ENCODE measurements at regions not wholly inside any gene's neighbourhood (a gene's known extent, or its start where the extent isn't known, plus 50 kb on each side); places are given as distances from the start of the nearest gene placed in this dataset.

GRCh38 chr6:97645757-97646156 lies 362.7 kb upstream of the MMS22L start:
- no peaks in the 10 kb centered on the region for H3K9me3 Mint-ChIP-seq
- POLR2A ChIA-PET = no interaction called here
- H3K4me1 Mint-ChIP-seq = no peaks in the 10 kb centered on the region
- H3K27me3 Mint-ChIP-seq = no peaks in the 10 kb centered on the region
- H3K4me3 Mint-ChIP-seq = no peak overlapping the region
- H3K36me3 Mint-ChIP-seq (ENCODE audit: low read depth) = no peaks in the 10 kb centered on the region
- no peak for DNase-seq
- CTCF ChIA-PET = no interaction called here
- H3K27ac Mint-ChIP-seq = no peak overlapping the region

GRCh38 chr6:97653076-97653475 lies 370.1 kb upstream of the MMS22L start:
- POLR2A ChIA-PET = no interaction called here
- Mint-ChIP-seq H3K4me1 (no peaks in the 10 kb centered on the region), H3K4me3 (no peak overlapping the region), H3K27me3 (no peaks in the 10 kb centered on the region), H3K9me3 (no peaks in the 10 kb centered on the region), H3K36me3 (ENCODE audit: low read depth) (no peaks in the 10 kb centered on the region), H3K27ac (no peak overlapping the region)
- DNase-seq = no peak
- CTCF ChIA-PET = no interaction called here

- CTCF ChIA-PET = no interaction called here
- Mint-ChIP-seq H3K36me3 (ENCODE audit: low read depth) (no peaks in the 10 kb centered on the region), H3K9me3 (no peaks in the 10 kb centered on the region), H3K27me3 (no peaks in the 10 kb centered on the region), H3K27ac (no peak overlapping the region), H3K4me3 (no peak overlapping the region), H3K4me1 (no peaks in the 10 kb centered on the region)
- POLR2A ChIA-PET = no interaction called here
- DNase-seq = no peak
Measured at GRCh38 chr6:97653517-97653916, 370.5 kb upstream of the MMS22L start.

GRCh38 chr6:97654674-97655073 lies 371.7 kb upstream of the MMS22L start:
- CTCF ChIA-PET = no interaction called here
- no peaks in the 10 kb centered on the region for H3K4me1 Mint-ChIP-seq
- H3K4me3 Mint-ChIP-seq = no peak overlapping the region
- H3K9me3 Mint-ChIP-seq = no peaks in the 10 kb centered on the region
- DNase-seq = no peak
- no peaks in the 10 kb centered on the region for H3K36me3 Mint-ChIP-seq (ENCODE audit: low read depth)
- no peaks in the 10 kb centered on the region for H3K27me3 Mint-ChIP-seq
- POLR2A ChIA-PET = no interaction called here
- no peak overlapping the region for H3K27ac Mint-ChIP-seq

- ChIA-PET CTCF (no interaction called here), POLR2A (no interaction called here)
- Mint-ChIP-seq H3K36me3 (ENCODE audit: low read depth) (no peaks in the 10 kb centered on the region), H3K9me3 (no peaks in the 10 kb centered on the region), H3K4me3 (no peak overlapping the region), H3K27ac (no peak overlapping the region), H3K4me1 (no peaks in the 10 kb centered on the region), H3K27me3 (no peaks in the 10 kb centered on the region)
- no peak for DNase-seq
Measured at GRCh38 chr6:97656236-97656635, 373.2 kb upstream of the MMS22L start.

- Mint-ChIP-seq H3K27ac (no peak overlapping the region), H3K4me1 (no peaks in the 10 kb centered on the region), H3K27me3 (no peaks in the 10 kb centered on the region), H3K4me3 (no peak overlapping the region), H3K9me3 (no peaks in the 10 kb centered on the region), H3K36me3 (ENCODE audit: low read depth) (no peaks in the 10 kb centered on the region)
- ChIA-PET CTCF (no interaction called here), POLR2A (no interaction called here)
- no peak for DNase-seq
Measured at GRCh38 chr6:97656706-97657350, 373.8 kb upstream of the MMS22L start.

GRCh38 chr6:97658090-97658489 lies 375.1 kb upstream of the MMS22L start:
- H3K36me3 Mint-ChIP-seq (ENCODE audit: low read depth) = no peaks in the 10 kb centered on the region
- CTCF ChIA-PET = no interaction called here

GRCh38 chr6:97663252-97663651 lies 380.2 kb upstream of the MMS22L start:
- H3K4me3 Mint-ChIP-seq = no peak overlapping the region

More at GRCh38 chr6:97658090-97658489, 375.1 kb upstream of the MMS22L start:
- Mint-ChIP-seq H3K27me3 (no peaks in the 10 kb centered on the region), H3K27ac (no peak overlapping the region), H3K4me1 (no peaks in the 10 kb centered on the region), H3K4me3 (no peak overlapping the region), H3K9me3 (no peaks in the 10 kb centered on the region)
- no peak for DNase-seq
- POLR2A ChIA-PET = no interaction called here

GRCh38 chr6:97665446-97665845 lies 382.4 kb upstream of the MMS22L start:
- CTCF ChIA-PET = no interaction called here
- H3K4me1 Mint-ChIP-seq = no peaks in the 10 kb centered on the region
- no peak overlapping the region for H3K4me3 Mint-ChIP-seq
- no peak overlapping the region for H3K27ac Mint-ChIP-seq
- no peaks in the 10 kb centered on the region for H3K27me3 Mint-ChIP-seq
- POLR2A ChIA-PET = no interaction called here
- no peaks in the 10 kb centered on the region for H3K36me3 Mint-ChIP-seq (ENCODE audit: low read depth)
- no peak for DNase-seq
- H3K9me3 Mint-ChIP-seq = no peaks in the 10 kb centered on the region

More at GRCh38 chr6:97663252-97663651, 380.2 kb upstream of the MMS22L start:
- CTCF ChIA-PET = no interaction called here
- no peaks in the 10 kb centered on the region for H3K36me3 Mint-ChIP-seq (ENCODE audit: low read depth)
- H3K27ac Mint-ChIP-seq = no peak overlapping the region
- no peaks in the 10 kb centered on the region for H3K27me3 Mint-ChIP-seq
- POLR2A ChIA-PET = no interaction called here
- H3K9me3 Mint-ChIP-seq = no peaks in the 10 kb centered on the region
- H3K4me1 Mint-ChIP-seq = no peaks in the 10 kb centered on the region
- no peak for DNase-seq

- H3K4me3 Mint-ChIP-seq = no peak overlapping the region
- H3K27ac Mint-ChIP-seq = no peak overlapping the region
- CTCF ChIA-PET = no interaction called here
- no peaks in the 10 kb centered on the region for H3K36me3 Mint-ChIP-seq (ENCODE audit: low read depth)
- no peaks in the 10 kb centered on the region for H3K9me3 Mint-ChIP-seq
- H3K27me3 Mint-ChIP-seq = no peaks in the 10 kb centered on the region
- H3K4me1 Mint-ChIP-seq = no peaks in the 10 kb centered on the region
- DNase-seq = no peak
- POLR2A ChIA-PET = no interaction called here
Measured at GRCh38 chr6:97666889-97667288, 383.9 kb upstream of the MMS22L start.

- Mint-ChIP-seq H3K27ac (no peak overlapping the region), H3K4me1 (no peaks in the 10 kb centered on the region), H3K9me3 (no peaks in the 10 kb centered on the region), H3K36me3 (ENCODE audit: low read depth) (no peaks in the 10 kb centered on the region), H3K4me3 (no peak overlapping the region), H3K27me3 (no peaks in the 10 kb centered on the region)
- CTCF ChIA-PET = no interaction called here
- DNase-seq = no peak
- POLR2A ChIA-PET = no interaction called here
Measured at GRCh38 chr6:97668716-97669115, 385.7 kb upstream of the MMS22L start.

GRCh38 chr6:97669191-97670031 lies 386.4 kb upstream of the MMS22L start:
- no peak overlapping the region for H3K27ac Mint-ChIP-seq
- no peaks in the 10 kb centered on the region for H3K9me3 Mint-ChIP-seq
- no peaks in the 10 kb centered on the region for H3K36me3 Mint-ChIP-seq (ENCODE audit: low read depth)
- H3K4me1 Mint-ChIP-seq = no peaks in the 10 kb centered on the region
- no peak overlapping the region for H3K4me3 Mint-ChIP-seq
- POLR2A ChIA-PET = no interaction called here
- no peaks in the 10 kb centered on the region for H3K27me3 Mint-ChIP-seq
- DNase-seq = no peak
- CTCF ChIA-PET = no interaction called here

- H3K4me1 Mint-ChIP-seq = no peaks in the 10 kb centered on the region
- H3K27ac Mint-ChIP-seq = no peak overlapping the region
- no peaks in the 10 kb centered on the region for H3K36me3 Mint-ChIP-seq (ENCODE audit: low read depth)
- CTCF ChIA-PET = no interaction called here
- no peak for DNase-seq
- no peaks in the 10 kb centered on the region for H3K27me3 Mint-ChIP-seq
- POLR2A ChIA-PET = no interaction called here
- no peak overlapping the region for H3K4me3 Mint-ChIP-seq
- no peaks in the 10 kb centered on the region for H3K9me3 Mint-ChIP-seq
Measured at GRCh38 chr6:97674802-97675201, 391.8 kb upstream of the MMS22L start.

GRCh38 chr6:97677626-97678025 lies 394.6 kb upstream of the MMS22L start:
- Mint-ChIP-seq H3K27me3 (no peaks in the 10 kb centered on the region), H3K4me3 (no peak overlapping the region), H3K36me3 (ENCODE audit: low read depth) (no peaks in the 10 kb centered on the region), H3K9me3 (no peaks in the 10 kb centered on the region), H3K4me1 (no peaks in the 10 kb centered on the region), H3K27ac (no peak overlapping the region)
- ChIA-PET POLR2A (no interaction called here), CTCF (no interaction called here)
- no peak for DNase-seq

Data from activated CD4-positive, alpha-beta T cell treated with anti-CD3 and anti-CD28 coated beads, Interleukin-2, amount 10 ng/mL, durations not matched to agents 7 days and 5 days (primary cell).